ENCODE measurements at regions not wholly inside any gene's neighbourhood (a gene's known extent, or its start where the extent isn't known, plus 50 kb on each side); places are given as distances from the start of the nearest gene placed in this dataset.

GRCh38 chr6:12354499-12354898 lies 64.3 kb downstream of the EDN1 start:
- TF ChIP-seq, protein P1, sequence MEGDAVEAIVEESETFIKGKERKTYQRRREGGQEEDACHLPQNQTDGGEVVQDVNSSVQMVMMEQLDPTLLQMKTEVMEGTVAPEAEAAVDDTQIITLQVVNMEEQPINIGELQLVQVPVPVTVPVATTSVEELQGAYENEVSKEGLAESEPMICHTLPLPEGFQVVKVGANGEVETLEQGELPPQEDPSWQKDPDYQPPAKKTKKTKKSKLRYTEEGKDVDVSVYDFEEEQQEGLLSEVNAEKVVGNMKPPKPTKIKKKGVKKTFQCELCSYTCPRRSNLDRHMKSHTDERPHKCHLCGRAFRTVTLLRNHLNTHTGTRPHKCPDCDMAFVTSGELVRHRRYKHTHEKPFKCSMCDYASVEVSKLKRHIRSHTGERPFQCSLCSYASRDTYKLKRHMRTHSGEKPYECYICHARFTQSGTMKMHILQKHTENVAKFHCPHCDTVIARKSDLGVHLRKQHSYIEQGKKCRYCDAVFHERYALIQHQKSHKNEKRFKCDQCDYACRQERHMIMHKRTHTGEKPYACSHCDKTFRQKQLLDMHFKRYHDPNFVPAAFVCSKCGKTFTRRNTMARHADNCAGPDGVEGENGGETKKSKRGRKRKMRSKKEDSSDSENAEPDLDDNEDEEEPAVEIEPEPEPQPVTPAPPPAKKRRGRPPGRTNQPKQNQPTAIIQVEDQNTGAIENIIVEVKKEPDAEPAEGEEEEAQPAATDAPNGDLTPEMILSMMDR (IDR thresholded peaks at IDR 0.05), result no peak
- no peak for TF ChIP-seq SP1 (CRISPR knock-in tag; conservative IDR thresholded peaks at IDR 0.05)
- TF ChIP-seq HMGXB4 (CRISPR knock-in tag; IDR thresholded peaks at IDR 0.05), result no peak
- TF ChIP-seq, protein P2, sequence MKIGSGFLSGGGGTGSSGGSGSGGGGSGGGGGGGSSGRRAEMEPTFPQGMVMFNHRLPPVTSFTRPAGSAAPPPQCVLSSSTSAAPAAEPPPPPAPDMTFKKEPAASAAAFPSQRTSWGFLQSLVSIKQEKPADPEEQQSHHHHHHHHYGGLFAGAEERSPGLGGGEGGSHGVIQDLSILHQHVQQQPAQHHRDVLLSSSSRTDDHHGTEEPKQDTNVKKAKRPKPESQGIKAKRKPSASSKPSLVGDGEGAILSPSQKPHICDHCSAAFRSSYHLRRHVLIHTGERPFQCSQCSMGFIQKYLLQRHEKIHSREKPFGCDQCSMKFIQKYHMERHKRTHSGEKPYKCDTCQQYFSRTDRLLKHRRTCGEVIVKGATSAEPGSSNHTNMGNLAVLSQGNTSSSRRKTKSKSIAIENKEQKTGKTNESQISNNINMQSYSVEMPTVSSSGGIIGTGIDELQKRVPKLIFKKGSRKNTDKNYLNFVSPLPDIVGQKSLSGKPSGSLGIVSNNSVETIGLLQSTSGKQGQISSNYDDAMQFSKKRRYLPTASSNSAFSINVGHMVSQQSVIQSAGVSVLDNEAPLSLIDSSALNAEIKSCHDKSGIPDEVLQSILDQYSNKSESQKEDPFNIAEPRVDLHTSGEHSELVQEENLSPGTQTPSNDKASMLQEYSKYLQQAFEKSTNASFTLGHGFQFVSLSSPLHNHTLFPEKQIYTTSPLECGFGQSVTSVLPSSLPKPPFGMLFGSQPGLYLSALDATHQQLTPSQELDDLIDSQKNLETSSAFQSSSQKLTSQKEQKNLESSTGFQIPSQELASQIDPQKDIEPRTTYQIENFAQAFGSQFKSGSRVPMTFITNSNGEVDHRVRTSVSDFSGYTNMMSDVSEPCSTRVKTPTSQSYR (CRISPR knock-in tag; IDR thresholded peaks at IDR 0.05), result no peak
- TF ChIP-seq, protein P3, sequence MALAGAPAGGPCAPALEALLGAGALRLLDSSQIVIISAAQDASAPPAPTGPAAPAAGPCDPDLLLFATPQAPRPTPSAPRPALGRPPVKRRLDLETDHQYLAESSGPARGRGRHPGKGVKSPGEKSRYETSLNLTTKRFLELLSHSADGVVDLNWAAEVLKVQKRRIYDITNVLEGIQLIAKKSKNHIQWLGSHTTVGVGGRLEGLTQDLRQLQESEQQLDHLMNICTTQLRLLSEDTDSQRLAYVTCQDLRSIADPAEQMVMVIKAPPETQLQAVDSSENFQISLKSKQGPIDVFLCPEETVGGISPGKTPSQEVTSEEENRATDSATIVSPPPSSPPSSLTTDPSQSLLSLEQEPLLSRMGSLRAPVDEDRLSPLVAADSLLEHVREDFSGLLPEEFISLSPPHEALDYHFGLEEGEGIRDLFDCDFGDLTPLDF (CRISPR knock-in tag; IDR thresholded peaks at IDR 0.05), result no peak
- no peak for TF ChIP-seq ZBTB21 (CRISPR knock-in tag; IDR thresholded peaks at IDR 0.05; ENCODE audit: borderline replicate concordance)
- TF ChIP-seq TP53 (CRISPR knock-in tag; IDR thresholded peaks at IDR 0.05), result no peak
- no peak for TF ChIP-seq NR3C1 (CRISPR knock-in tag; conservative IDR thresholded peaks at IDR 0.05; ENCODE audit: low read depth)
- TF ChIP-seq TEAD4 (CRISPR knock-in tag; IDR thresholded peaks at IDR 0.05), result no peak
- TF ChIP-seq MAX (CRISPR knock-in tag; IDR thresholded peaks at IDR 0.05), result no peak
- TF ChIP-seq, protein P4, sequence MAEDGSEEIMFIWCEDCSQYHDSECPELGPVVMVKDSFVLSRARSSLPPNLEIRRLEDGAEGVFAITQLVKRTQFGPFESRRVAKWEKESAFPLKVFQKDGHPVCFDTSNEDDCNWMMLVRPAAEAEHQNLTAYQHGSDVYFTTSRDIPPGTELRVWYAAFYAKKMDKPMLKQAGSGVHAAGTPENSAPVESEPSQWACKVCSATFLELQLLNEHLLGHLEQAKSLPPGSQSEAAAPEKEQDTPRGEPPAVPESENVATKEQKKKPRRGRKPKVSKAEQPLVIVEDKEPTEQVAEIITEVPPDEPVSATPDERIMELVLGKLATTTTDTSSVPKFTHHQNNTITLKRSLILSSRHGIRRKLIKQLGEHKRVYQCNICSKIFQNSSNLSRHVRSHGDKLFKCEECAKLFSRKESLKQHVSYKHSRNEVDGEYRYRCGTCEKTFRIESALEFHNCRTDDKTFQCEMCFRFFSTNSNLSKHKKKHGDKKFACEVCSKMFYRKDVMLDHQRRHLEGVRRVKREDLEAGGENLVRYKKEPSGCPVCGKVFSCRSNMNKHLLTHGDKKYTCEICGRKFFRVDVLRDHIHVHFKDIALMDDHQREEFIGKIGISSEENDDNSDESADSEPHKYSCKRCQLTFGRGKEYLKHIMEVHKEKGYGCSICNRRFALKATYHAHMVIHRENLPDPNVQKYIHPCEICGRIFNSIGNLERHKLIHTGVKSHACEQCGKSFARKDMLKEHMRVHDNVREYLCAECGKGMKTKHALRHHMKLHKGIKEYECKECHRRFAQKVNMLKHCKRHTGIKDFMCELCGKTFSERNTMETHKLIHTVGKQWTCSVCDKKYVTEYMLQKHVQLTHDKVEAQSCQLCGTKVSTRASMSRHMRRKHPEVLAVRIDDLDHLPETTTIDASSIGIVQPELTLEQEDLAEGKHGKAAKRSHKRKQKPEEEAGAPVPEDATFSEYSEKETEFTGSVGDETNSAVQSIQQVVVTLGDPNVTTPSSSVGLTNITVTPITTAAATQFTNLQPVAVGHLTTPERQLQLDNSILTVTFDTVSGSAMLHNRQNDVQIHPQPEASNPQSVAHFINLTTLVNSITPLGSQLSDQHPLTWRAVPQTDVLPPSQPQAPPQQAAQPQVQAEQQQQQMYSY (CRISPR knock-in tag; IDR thresholded peaks at IDR 0.05), result no peak
- TF ChIP-seq GABPB1 (CRISPR knock-in tag; IDR thresholded peaks at IDR 0.05), result no peak
- TF ChIP-seq ZNF121 (CRISPR knock-in tag; IDR thresholded peaks at IDR 0.05), result no peak
